ENCODE measurements at regions not wholly inside any gene's neighbourhood (a gene's known extent, or its start where the extent isn't known, plus 50 kb on each side); places are given as distances from the start of the nearest gene placed in this dataset.

- H3K9ac ChIP-seq (ENCODE audit: low read length), result no peak overlapping the region
- no peaks in the 10 kb centered on the region for H3K27me3 ChIP-seq (ENCODE audit: low read length)
- H3K36me3 ChIP-seq (ENCODE audit: low read length), result no peaks in the 10 kb centered on the region
- no peak overlapping the region for H3K4me3 ChIP-seq (ENCODE audit: insufficient read depth, low read length, poor library complexity, severe bottlenecking)
- no peaks in the 10 kb centered on the region for H3K79me2 ChIP-seq (ENCODE audit: insufficient read depth, low read length)
- H3F3A ChIP-seq (ENCODE audit: insufficient read depth), result no peaks in the 10 kb centered on the region
- H2AFZ ChIP-seq (ENCODE audit: low read depth, low read length, severe bottlenecking), result no peak overlapping the region
- H4K20me1 ChIP-seq (ENCODE audit: low read depth, low read length), result no peaks in the 10 kb centered on the region
- H3K27ac ChIP-seq (ENCODE audit: low read depth, low read length), result no peak overlapping the region
- H3K9me3 ChIP-seq (ENCODE audit: insufficient read depth, low read length), result no peaks in the 10 kb centered on the region
- no peak for TF ChIP-seq EZH2phosphoT487 (conservative IDR thresholded peaks at IDR 0.05; ENCODE audit: low read length)
- TF ChIP-seq CTCF (IDR thresholded peaks at IDR 0.05; ENCODE audit: insufficient read depth, low read length, poor library complexity, severe bottlenecking), result no peak
- no peak overlapping the region for H3K4me2 ChIP-seq (ENCODE audit: low read depth, low read length, poor library complexity, severe bottlenecking)
- H3K9me2 ChIP-seq (replicated peaks; ENCODE audit: insufficient read depth, low read length), result no peaks in the 10 kb centered on the region
Observed at GRCh38 chr5:8568858-8569257, 699.9 kb downstream of the MTRR start.

GRCh38 chr5:8570528-8570927 lies 701.6 kb downstream of the MTRR start:
- Histone ChIP-seq H2AFZ (ENCODE audit: low read depth, low read length, severe bottlenecking) (no peak overlapping the region), H3F3A (ENCODE audit: insufficient read depth) (no peaks in the 10 kb centered on the region), H3K9me3 (ENCODE audit: insufficient read depth, low read length) (no peaks in the 10 kb centered on the region), H3K36me3 (ENCODE audit: low read length) (no peaks in the 10 kb centered on the region), H3K4me3 (ENCODE audit: insufficient read depth, low read length, poor library complexity, severe bottlenecking) (no peak overlapping the region), H3K79me2 (ENCODE audit: insufficient read depth, low read length) (no peaks in the 10 kb centered on the region), H3K4me2 (ENCODE audit: low read depth, low read length, poor library complexity, severe bottlenecking) (no peak overlapping the region), H3K27me3 (ENCODE audit: low read length) (no peaks in the 10 kb centered on the region), H3K9ac (ENCODE audit: low read length) (no peak overlapping the region), H3K9me2 (replicated peaks; ENCODE audit: insufficient read depth, low read length) (no peaks in the 10 kb centered on the region), H4K20me1 (ENCODE audit: low read depth, low read length) (no peaks in the 10 kb centered on the region), H3K27ac (ENCODE audit: low read depth, low read length) (no peak overlapping the region)
- TF ChIP-seq CTCF (IDR thresholded peaks at IDR 0.05; ENCODE audit: insufficient read depth, low read length, poor library complexity, severe bottlenecking), result no peak
- TF ChIP-seq EZH2phosphoT487 (conservative IDR thresholded peaks at IDR 0.05; ENCODE audit: low read length), result no peak

GRCh38 chr5:8576178-8576577 lies 707.2 kb downstream of the MTRR start:
- Histone ChIP-seq H3K4me3 (ENCODE audit: insufficient read depth, low read length, poor library complexity, severe bottlenecking) (no peak overlapping the region), H3K36me3 (ENCODE audit: low read length) (no peaks in the 10 kb centered on the region), H3K4me2 (ENCODE audit: low read depth, low read length, poor library complexity, severe bottlenecking) (no peak overlapping the region), H3K79me2 (ENCODE audit: insufficient read depth, low read length) (no peaks in the 10 kb centered on the region), H3F3A (ENCODE audit: insufficient read depth) (no peaks in the 10 kb centered on the region), H3K9ac (ENCODE audit: low read length) (no peak overlapping the region), H3K27me3 (ENCODE audit: low read length) (no peaks in the 10 kb centered on the region), H4K20me1 (ENCODE audit: low read depth, low read length) (no peaks in the 10 kb centered on the region), H3K9me3 (ENCODE audit: insufficient read depth, low read length) (no peaks in the 10 kb centered on the region), H3K27ac (ENCODE audit: low read depth, low read length) (no peak overlapping the region), H2AFZ (ENCODE audit: low read depth, low read length, severe bottlenecking) (no peak overlapping the region), H3K9me2 (replicated peaks; ENCODE audit: insufficient read depth, low read length) (no peaks in the 10 kb centered on the region)
- TF ChIP-seq CTCF (IDR thresholded peaks at IDR 0.05; ENCODE audit: insufficient read depth, low read length, poor library complexity, severe bottlenecking) (no peak), EZH2phosphoT487 (conservative IDR thresholded peaks at IDR 0.05; ENCODE audit: low read length) (no peak)

- Histone ChIP-seq H3K36me3 (ENCODE audit: low read length) (no peaks in the 10 kb centered on the region), H3F3A (ENCODE audit: insufficient read depth) (no peaks in the 10 kb centered on the region), H3K9ac (ENCODE audit: low read length) (no peak overlapping the region), H4K20me1 (ENCODE audit: low read depth, low read length) (no peaks in the 10 kb centered on the region), H3K27ac (ENCODE audit: low read depth, low read length) (no peak overlapping the region), H3K4me3 (ENCODE audit: insufficient read depth, low read length, poor library complexity, severe bottlenecking) (no peak overlapping the region), H3K9me2 (replicated peaks; ENCODE audit: insufficient read depth, low read length) (no peaks in the 10 kb centered on the region), H3K9me3 (ENCODE audit: insufficient read depth, low read length) (no peaks in the 10 kb centered on the region), H3K79me2 (ENCODE audit: insufficient read depth, low read length) (no peaks in the 10 kb centered on the region), H3K4me2 (ENCODE audit: low read depth, low read length, poor library complexity, severe bottlenecking) (no peak overlapping the region), H2AFZ (ENCODE audit: low read depth, low read length, severe bottlenecking) (no peak overlapping the region), H3K27me3 (ENCODE audit: low read length) (no peaks in the 10 kb centered on the region)
- TF ChIP-seq CTCF (IDR thresholded peaks at IDR 0.05; ENCODE audit: insufficient read depth, low read length, poor library complexity, severe bottlenecking) (no peak), EZH2phosphoT487 (conservative IDR thresholded peaks at IDR 0.05; ENCODE audit: low read length) (no peak)
Observed at GRCh38 chr5:8577792-8578191, 708.8 kb downstream of the MTRR start.
